ENCODE measurements at regions not wholly inside any gene's neighbourhood (a gene's known extent, or its start where the extent isn't known, plus 50 kb on each side); places are given as distances from the start of the nearest gene placed in this dataset.

DNA sequence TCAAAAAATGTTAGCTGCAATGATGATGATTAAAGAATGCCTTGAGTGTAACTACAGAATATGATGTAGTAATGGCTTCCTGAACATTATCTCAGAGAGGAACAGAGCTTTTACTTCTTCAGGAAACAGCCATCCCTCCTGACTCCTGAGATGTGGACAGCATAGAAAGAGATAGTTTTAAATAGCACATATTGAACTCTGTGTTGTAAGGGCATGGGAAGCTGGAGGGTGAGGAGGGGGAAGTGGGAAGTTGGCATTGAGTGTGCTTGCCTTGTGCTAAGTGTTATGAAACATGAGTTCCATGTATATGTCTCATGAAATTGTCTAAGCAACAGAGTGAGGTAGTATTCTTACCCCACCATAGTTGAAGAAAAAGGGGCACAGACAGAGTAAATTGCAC lies 161.5 kb upstream of the SLC28A3 start:
- TF ChIP-seq, protein P1, sequence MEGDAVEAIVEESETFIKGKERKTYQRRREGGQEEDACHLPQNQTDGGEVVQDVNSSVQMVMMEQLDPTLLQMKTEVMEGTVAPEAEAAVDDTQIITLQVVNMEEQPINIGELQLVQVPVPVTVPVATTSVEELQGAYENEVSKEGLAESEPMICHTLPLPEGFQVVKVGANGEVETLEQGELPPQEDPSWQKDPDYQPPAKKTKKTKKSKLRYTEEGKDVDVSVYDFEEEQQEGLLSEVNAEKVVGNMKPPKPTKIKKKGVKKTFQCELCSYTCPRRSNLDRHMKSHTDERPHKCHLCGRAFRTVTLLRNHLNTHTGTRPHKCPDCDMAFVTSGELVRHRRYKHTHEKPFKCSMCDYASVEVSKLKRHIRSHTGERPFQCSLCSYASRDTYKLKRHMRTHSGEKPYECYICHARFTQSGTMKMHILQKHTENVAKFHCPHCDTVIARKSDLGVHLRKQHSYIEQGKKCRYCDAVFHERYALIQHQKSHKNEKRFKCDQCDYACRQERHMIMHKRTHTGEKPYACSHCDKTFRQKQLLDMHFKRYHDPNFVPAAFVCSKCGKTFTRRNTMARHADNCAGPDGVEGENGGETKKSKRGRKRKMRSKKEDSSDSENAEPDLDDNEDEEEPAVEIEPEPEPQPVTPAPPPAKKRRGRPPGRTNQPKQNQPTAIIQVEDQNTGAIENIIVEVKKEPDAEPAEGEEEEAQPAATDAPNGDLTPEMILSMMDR (IDR thresholded peaks at IDR 0.05) = no peak
- TF ChIP-seq POLR2A (IDR thresholded peaks at IDR 0.05) = no peak

Measured in esophagus squamous epithelium (tissue), 4 donors.